ENCODE measurements at regions not wholly inside any gene's neighbourhood (a gene's known extent, or its start where the extent isn't known, plus 50 kb on each side); places are given as distances from the start of the nearest gene placed in this dataset.

DNA sequence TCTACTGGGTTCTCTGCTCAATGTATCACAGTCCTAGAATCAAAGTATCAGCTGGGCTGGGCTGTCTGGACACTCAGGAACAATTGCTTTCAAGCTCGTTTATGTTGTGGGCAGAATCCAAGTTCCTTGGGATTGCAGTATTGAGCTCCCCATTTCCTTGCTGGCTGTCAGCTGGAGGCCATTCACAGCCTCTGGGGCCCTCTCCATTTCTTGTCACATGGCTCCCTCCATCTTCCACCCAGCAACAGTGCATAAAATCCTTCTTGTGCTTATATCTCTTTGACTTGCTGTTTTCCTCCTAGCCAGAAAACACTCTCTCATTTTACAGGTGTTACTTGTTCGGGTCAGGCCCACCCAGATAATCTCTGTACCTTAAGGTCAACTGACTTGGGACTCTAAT lies 363.5 kb downstream of the IGSF11 start:
- TF ChIP-seq, protein P1, sequence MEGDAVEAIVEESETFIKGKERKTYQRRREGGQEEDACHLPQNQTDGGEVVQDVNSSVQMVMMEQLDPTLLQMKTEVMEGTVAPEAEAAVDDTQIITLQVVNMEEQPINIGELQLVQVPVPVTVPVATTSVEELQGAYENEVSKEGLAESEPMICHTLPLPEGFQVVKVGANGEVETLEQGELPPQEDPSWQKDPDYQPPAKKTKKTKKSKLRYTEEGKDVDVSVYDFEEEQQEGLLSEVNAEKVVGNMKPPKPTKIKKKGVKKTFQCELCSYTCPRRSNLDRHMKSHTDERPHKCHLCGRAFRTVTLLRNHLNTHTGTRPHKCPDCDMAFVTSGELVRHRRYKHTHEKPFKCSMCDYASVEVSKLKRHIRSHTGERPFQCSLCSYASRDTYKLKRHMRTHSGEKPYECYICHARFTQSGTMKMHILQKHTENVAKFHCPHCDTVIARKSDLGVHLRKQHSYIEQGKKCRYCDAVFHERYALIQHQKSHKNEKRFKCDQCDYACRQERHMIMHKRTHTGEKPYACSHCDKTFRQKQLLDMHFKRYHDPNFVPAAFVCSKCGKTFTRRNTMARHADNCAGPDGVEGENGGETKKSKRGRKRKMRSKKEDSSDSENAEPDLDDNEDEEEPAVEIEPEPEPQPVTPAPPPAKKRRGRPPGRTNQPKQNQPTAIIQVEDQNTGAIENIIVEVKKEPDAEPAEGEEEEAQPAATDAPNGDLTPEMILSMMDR (IDR thresholded peaks at IDR 0.05; ENCODE audit: insufficient read depth, low read depth, low read length) = no peak
- TF ChIP-seq EZH2 (IDR thresholded peaks at IDR 0.05; ENCODE audit: insufficient read depth, low read length) = no peak

Data from astrocyte (in vitro differentiated cells and primary cell).